H9 (cell line): ENCODE measurements at regions not wholly inside any gene's neighbourhood (a gene's known extent, or its start where the extent isn't known, plus 50 kb on each side); places are given as distances from the start of the nearest gene placed in this dataset.
"Not testable (repeated sequence)": the region's sequence is repeated elsewhere in the genome, so short reads cannot be mapped to it uniquely, and the experiment has no call there.

Source experiments
- DNase-seq: peaks from one replicate; pipeline ENCODE4 v3.0.0-alpha.2; 2017
- H2AFZ ChIP-seq: one replicate; pipeline ENCODE4 v1.6.1; 2013; ENCODE audit warnings: mild to moderate bottlenecking, low read length, control low read depth, moderate library complexity
- H2AK5ac ChIP-seq: 2 replicates; pipeline ENCODE4 v1.6.1; 2013; ENCODE audit warnings: low read length, control low read depth, mixed read lengths; ENCODE audit not compliant: insufficient read length
- H2BK120ac ChIP-seq: one replicate; pipeline ENCODE4 v1.6.1; 2013; ENCODE audit warnings: low read depth, mild to moderate bottlenecking, low read length, control low read depth, inconsistent platforms; ENCODE audit not compliant: poor library complexity, severe bottlenecking
- H2BK12ac ChIP-seq: 2 replicates; pipeline ENCODE4 v1.6.1; 2013; ENCODE audit warnings: low read length, control low read depth, mixed read lengths, low read depth; ENCODE audit not compliant: insufficient read length
- H2BK15ac ChIP-seq: 2 replicates; pipeline ENCODE4 v1.6.1; 2013; ENCODE audit warnings: low read depth, low read length, control low read depth
- H2BK20ac ChIP-seq: one replicate; pipeline ENCODE4 v1.6.1; 2013; ENCODE audit warnings: low read depth, mild to moderate bottlenecking, low read length, control low read depth, inconsistent platforms; ENCODE audit not compliant: poor library complexity, severe bottlenecking
- H2BK5ac ChIP-seq: 2 replicates; pipeline ENCODE4 v1.6.1; 2013; ENCODE audit warnings: low read length, control low read depth, mixed read lengths; ENCODE audit not compliant: insufficient read length
- H3K14ac ChIP-seq: 2 replicates; pipeline ENCODE4 v1.6.1; 2013; ENCODE audit warnings: low read length, control low read depth; ENCODE audit not compliant: insufficient read depth
- H3K18ac ChIP-seq: 2 replicates; pipeline ENCODE4 v1.6.1; 2013; ENCODE audit warnings: low read depth, mild to moderate bottlenecking, mixed read lengths, low read length, control low read depth; ENCODE audit not compliant: insufficient read length
- H3K23ac ChIP-seq: 2 replicates; pipeline ENCODE4 v1.6.1; 2013; ENCODE audit warnings: low read length, control low read depth, mixed read lengths, low read depth; ENCODE audit not compliant: insufficient read length
- H3K23me2 ChIP-seq: 2 replicates; pipeline ENCODE4 v1.6.1; 2013; ENCODE audit warnings: low read depth, mild to moderate bottlenecking, mixed read lengths, low read length, control low read depth; ENCODE audit not compliant: insufficient read length, poor library complexity, severe bottlenecking
- H3K27ac ChIP-seq: 2 replicates; pipeline ENCODE4 v1.5.1; 2013; ENCODE audit warnings: low read length, control low read depth, mixed read lengths, low read depth; ENCODE audit not compliant: insufficient read length
- H3K27me3 ChIP-seq: 2 replicates; pipeline ENCODE4 v1.6.1; 2013; ENCODE audit warnings: low read length, control low read depth, inconsistent platforms; ENCODE audit not compliant: insufficient read depth
- H3K4ac ChIP-seq: 2 replicates; pipeline ENCODE4 v1.6.1; 2013; ENCODE audit warnings: low read depth, mild to moderate bottlenecking, control low read depth, inconsistent platforms, low read length, moderate library complexity
- H3K4me1 ChIP-seq: 2 replicates; pipeline ENCODE4 v1.6.1; 2013; ENCODE audit warnings: low read length, control low read depth, inconsistent platforms; ENCODE audit not compliant: insufficient read depth
- H3K4me2 ChIP-seq: 2 replicates; pipeline ENCODE4 v1.6.1; 2013; ENCODE audit warnings: low read length, control low read depth, mixed read lengths; ENCODE audit not compliant: insufficient read length, insufficient read depth
- H3K56ac ChIP-seq: 2 replicates; pipeline ENCODE4 v1.6.1; 2013; ENCODE audit warnings: low read depth, mild to moderate bottlenecking, mixed read lengths, low read length, control low read depth; ENCODE audit not compliant: insufficient read length
- H3K79me1 ChIP-seq: 2 replicates; pipeline ENCODE4 v1.6.1; 2013; ENCODE audit warnings: low read depth, mild to moderate bottlenecking, moderate library complexity, low read length, control low read depth, inconsistent platforms; ENCODE audit not compliant: insufficient read depth, poor library complexity, severe bottlenecking
- H3K79me2 ChIP-seq: 2 replicates; pipeline ENCODE4 v1.6.1; 2013; ENCODE audit warnings: low read length, control low read depth, inconsistent platforms; ENCODE audit not compliant: insufficient read depth
- H3K9ac ChIP-seq: 2 replicates; pipeline ENCODE4 v1.6.1; 2013; ENCODE audit warnings: low read length, control low read depth, mixed read lengths; ENCODE audit not compliant: insufficient read length; ENCODE audit errors: extremely low read depth
- H3K9me3 ChIP-seq: one replicate; pipeline ENCODE4 v1.6.1; 2013; ENCODE audit warnings: low read depth, low read length, inconsistent platforms; ENCODE audit not compliant: control insufficient read depth
- H3T11ph ChIP-seq: one replicate; pipeline ENCODE4 v1.6.1; 2013; ENCODE audit warnings: mild to moderate bottlenecking, low read length, control low read depth, inconsistent platforms
- H4K20me1 ChIP-seq: one replicate; pipeline ENCODE4 v1.6.1; 2013; ENCODE audit not compliant: control insufficient read depth, insufficient read length, insufficient read depth
- H4K5ac ChIP-seq: 2 replicates; pipeline ENCODE4 v1.6.1; 2013; ENCODE audit warnings: low read depth, mild to moderate bottlenecking, mixed read lengths, low read length, control low read depth; ENCODE audit not compliant: insufficient read length
- H4K8ac ChIP-seq: replicated peaks from 2 replicates; pipeline ENCODE4 v1.6.1; 2013; ENCODE audit warnings: low read length, control low read depth, mixed read lengths, low read depth; ENCODE audit not compliant: insufficient read length
- H4K91ac ChIP-seq: 2 replicates; pipeline ENCODE4 v1.6.1; 2013; ENCODE audit warnings: low read depth, mild to moderate bottlenecking, moderate library complexity, mixed read lengths, low read length, control low read depth; ENCODE audit not compliant: insufficient read length
- H3K27ac Mint-ChIP-seq, 3 experiments: 2 replicates in 2 of 3; 3 replicates in 1 of 3; pipeline ENCODE4 v1.8.0; 2020 to 2021; ENCODE audit warnings: mixed read lengths in 3 of 3, mild to moderate bottlenecking in 1 of 3, moderate library complexity in 1 of 3
- H3K27me3 Mint-ChIP-seq: 2 replicates; pipeline ENCODE4 v1.8.0; 2021; ENCODE audit warnings: low read depth, mild to moderate bottlenecking, moderate library complexity, mixed read lengths
- H3K36me3 Mint-ChIP-seq, 3 experiments: 2 replicates in 2 of 3; 3 replicates in 1 of 3; pipeline ENCODE4 v1.8.0; 2020 to 2021; ENCODE audit warnings: low read depth in 3 of 3, mixed read lengths in 3 of 3; ENCODE audit not compliant: insufficient read depth in 1 of 3
- H3K4me1 Mint-ChIP-seq, 2 experiments: 2 replicates each; pipeline ENCODE4 v1.8.0; 2020; ENCODE audit warnings: mixed read lengths in 2 of 2
- H3K4me3 Mint-ChIP-seq, 2 experiments: 2 replicates in 1 of 2; 3 replicates in 1 of 2; pipeline ENCODE4 v1.8.0; 2020 to 2021; ENCODE audit warnings: mild to moderate bottlenecking in 2 of 2, mixed read lengths in 2 of 2, moderate library complexity in 1 of 2
- H3K9me3 Mint-ChIP-seq, 2 experiments: 2 replicates in 1 of 2; 3 replicates in 1 of 2; pipeline ENCODE4 v1.8.0; 2020; ENCODE audit warnings: mild to moderate bottlenecking in 2 of 2, mixed read lengths in 2 of 2, moderate library complexity in 1 of 2
- CTCF ChIP-seq: fragments of 200-600 bp; sonication (generic); conservative IDR thresholded peaks from 3 replicates; pipeline ENCODE4 v1.8.0; 2021; ENCODE audit warnings: antibody characterized with exemption, mild to moderate bottlenecking
- WGBS: extraction: QIAGEN DNeasy Blood & Tissue Kit; methylation state at CpG from one replicate; pipeline ENCODE4 v1.1.7; 2013; ENCODE audit warnings: missing lambda C conversion rate, low lambda C conversion rate, mixed read lengths; ENCODE audit not compliant: insufficient read length; ENCODE audit errors: extremely low coverage; 5-methylcytosine and 5-hydroxymethylcytosine counted together

DNA sequence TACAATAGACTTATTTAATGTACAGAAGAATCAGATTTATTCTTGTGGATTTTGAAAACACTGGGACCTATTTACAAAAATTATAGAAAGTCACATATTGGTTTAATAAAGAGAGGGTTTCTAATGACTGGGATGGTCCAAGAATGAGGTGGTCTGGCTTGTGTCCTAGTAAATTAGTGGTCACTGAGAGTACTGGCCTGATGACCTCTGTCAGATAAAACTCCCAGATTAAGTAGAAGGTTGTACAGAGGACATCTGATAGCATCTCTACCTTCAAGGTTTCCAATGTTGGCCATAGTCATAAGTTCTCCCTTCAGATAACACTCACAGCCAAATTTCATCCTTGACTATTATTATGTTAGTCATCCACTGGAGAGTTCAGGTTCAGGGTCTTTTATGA lies 692.9 kb downstream of the MTRR start:
- Histone ChIP-seq H2AFZ (no peak overlapping the region), H4K5ac (no peak overlapping the region), H3K27ac (no peak overlapping the region), H3K27me3 (no peaks in the 10 kb centered on the region), H4K20me1 (no peaks in the 10 kb centered on the region), H2BK20ac (no peak overlapping the region), H3K4ac (no peak overlapping the region), H2AK5ac (no peak overlapping the region), H3K14ac (no peak overlapping the region), H3K79me1 (no peaks in the 10 kb centered on the region), H4K91ac (no peak overlapping the region), H3K79me2 (no peaks in the 10 kb centered on the region), H3K18ac (no peak overlapping the region), H3K9ac (no peak overlapping the region), H3T11ph (no peak overlapping the region), H4K8ac (no peak overlapping the region), H3K23me2 (no peaks in the 10 kb centered on the region), H3K9me3 (no peaks in the 10 kb centered on the region), H3K4me1 (no peaks in the 10 kb centered on the region; the same call in 1 of the 2 replicates), H3K23ac (no peak overlapping the region), H2BK15ac (no peak overlapping the region), H3K56ac (no peak overlapping the region), H2BK5ac (no peak overlapping the region), H2BK12ac (no peak overlapping the region), H3K4me2 (no peak overlapping the region), H2BK120ac (no peak overlapping the region)
- H3K27me3 Mint-ChIP-seq: no peaks in the 10 kb centered on the region
- peaks cover 0 to 2% of the 10 kb centered on the region in 2 experiments; a peak in 1 of 4 replicates for H3K4me1 Mint-ChIP-seq
- no peaks in the 10 kb centered on the region for H3K36me3 Mint-ChIP-seq
- H3K27ac Mint-ChIP-seq: no peak overlapping the region
- no peak overlapping the region for H3K4me3 Mint-ChIP-seq
- no peaks in the 10 kb centered on the region for H3K9me3 Mint-ChIP-seq
- TF ChIP-seq CTCF: no peak
- DNase-seq: no peak

GRCh38 chr5:8563540-8563939 lies 694.6 kb downstream of the MTRR start:
- no CpG with 5 or more reads among the region's 6 CpGs for WGBS
- not testable (repeated sequence) for H2BK5ac ChIP-seq, H3K4ac ChIP-seq, H3K27me3 ChIP-seq, H3K27ac ChIP-seq, H3K9me3 ChIP-seq, H3K23me2 ChIP-seq, H3K36me3 Mint-ChIP-seq, H3K27me3 Mint-ChIP-seq, H2AFZ ChIP-seq, H4K8ac ChIP-seq, H2BK120ac ChIP-seq, H3K4me3 Mint-ChIP-seq, H3K14ac ChIP-seq, DNase-seq, H3K4me1 Mint-ChIP-seq, H3K79me1 ChIP-seq, H3K56ac ChIP-seq, H3K23ac ChIP-seq, H4K5ac ChIP-seq, H3K79me2 ChIP-seq, H3K18ac ChIP-seq, H3K4me2 ChIP-seq, H2BK20ac ChIP-seq, H3K9me3 Mint-ChIP-seq, H3K27ac Mint-ChIP-seq, H3K9ac ChIP-seq, H4K20me1 ChIP-seq, H4K91ac ChIP-seq, H2BK15ac ChIP-seq, H3T11ph ChIP-seq, H3K4me1 ChIP-seq, H2BK12ac ChIP-seq, H2AK5ac ChIP-seq
